Stimulated activated naive B cell treated with anti-CD40 and anti-IgM and Interleukin-4, amounts not matched to agents 10 μg/mL and 1 μg/mL and 100 μg/mL, for 72 hours (primary cell): ENCODE measurements at regions not wholly inside any gene's neighbourhood (a gene's known extent, or its start where the extent isn't known, plus 50 kb on each side); places are given as distances from the start of the nearest gene placed in this dataset.

ENCODE experiments used
- ATAC-seq, 2 donors: fragments of 150-1000 bp; cut with Tn5 transposase; replicated peaks; 2 replicates each; pipeline ENCODE4 v1.10.0; 2021; ENCODE audit warnings: moderate library complexity in 1 of 2
- DNase-seq: peaks from one replicate; pipeline ENCODE4 v3.0.0; 2021
- H3K27ac Mint-ChIP-seq: one replicate; pipeline ENCODE4 v1.8.0; 2022; ENCODE audit warnings: mild to moderate bottlenecking, mixed read lengths
- H3K27me3 Mint-ChIP-seq, 2 donors: one replicate each; pipeline ENCODE4 v1.8.0; 2022; ENCODE audit warnings: mixed read lengths in 2 of 2
- H3K36me3 Mint-ChIP-seq, 2 donors: one replicate each; pipeline ENCODE4 v1.8.0; 2022; ENCODE audit warnings: mixed read lengths in 2 of 2, mild to moderate bottlenecking in 1 of 2
- H3K4me1 Mint-ChIP-seq, 2 donors: one replicate each; pipeline ENCODE4 v1.8.0; 2022; ENCODE audit warnings: mixed read lengths in 2 of 2, mild to moderate bottlenecking in 1 of 2
- H3K4me3 Mint-ChIP-seq, 2 donors: one replicate each; pipeline ENCODE4 v1.8.0; 2022; ENCODE audit warnings: mild to moderate bottlenecking in 2 of 2, mixed read lengths in 2 of 2, moderate library complexity in 1 of 2
- H3K9me3 Mint-ChIP-seq, 2 donors: one replicate each; pipeline ENCODE4 v1.8.0; 2022; ENCODE audit warnings: mixed read lengths in 2 of 2, mild to moderate bottlenecking in 1 of 2

GRCh38 chr2:220662431-220662830, 909.7 kb downstream of the EPHA4 start:
- DNase-seq (no peak), ATAC-seq (no peak)
- Mint-ChIP-seq H3K27me3 (no peaks in the 10 kb centered on the region), H3K36me3 (no peaks in the 10 kb centered on the region), H3K9me3 (no peaks in the 10 kb centered on the region), H3K27ac (no peak overlapping the region), H3K4me3 (no peak overlapping the region), H3K4me1 (no peaks in the 10 kb centered on the region)

GRCh38 chr2:220663065-220663464, 909.0 kb downstream of the EPHA4 start:
- Mint-ChIP-seq H3K27me3 (no peaks in the 10 kb centered on the region), H3K36me3 (no peaks in the 10 kb centered on the region), H3K9me3 (no peaks in the 10 kb centered on the region), H3K27ac (no peak overlapping the region), H3K4me3 (no peak overlapping the region), H3K4me1 (no peaks in the 10 kb centered on the region)
- no peak for DNase-seq
- no peak for ATAC-seq

GRCh38 chr2:220664272-220665107, 907.6 kb downstream of the EPHA4 start:
- peaks cover 2 to 3% of the 10 kb centered on the region in 2 donors for H3K9me3 Mint-ChIP-seq
- no peaks in the 10 kb centered on the region for H3K36me3 Mint-ChIP-seq
- ATAC-seq, result no peak
- H3K27me3 Mint-ChIP-seq, result peaks cover 1 to 2% of the 10 kb centered on the region in 2 donors
- no peak overlapping the region for H3K4me3 Mint-ChIP-seq
- no peak for DNase-seq
- H3K27ac Mint-ChIP-seq, result no peak overlapping the region
- H3K4me1 Mint-ChIP-seq, result no peaks in the 10 kb centered on the region

- no peaks in the 10 kb centered on the region for H3K4me1 Mint-ChIP-seq
- no peak overlapping the region for H3K27ac Mint-ChIP-seq
Measured at GRCh38 chr2:220665108-220665471, 907.0 kb downstream of the EPHA4 start.

GRCh38 chr2:220669324-220669723, 902.8 kb downstream of the EPHA4 start:
- Mint-ChIP-seq H3K27me3 (peaks cover 3 to 4% of the 10 kb centered on the region in 2 donors), H3K4me1 (no peaks in the 10 kb centered on the region), H3K9me3 (peaks cover 4% of the 10 kb centered on the region in 2 donors), H3K36me3 (no peaks in the 10 kb centered on the region), H3K4me3 (no peak overlapping the region), H3K27ac (no peak overlapping the region)
- DNase-seq (no peak), ATAC-seq (no peak)

More at GRCh38 chr2:220665108-220665471, 907.0 kb downstream of the EPHA4 start:
- peaks cover 3 to 4% of the 10 kb centered on the region in 2 donors for H3K27me3 Mint-ChIP-seq
- no peaks in the 10 kb centered on the region for H3K36me3 Mint-ChIP-seq
- no peak overlapping the region for H3K4me3 Mint-ChIP-seq
- H3K9me3 Mint-ChIP-seq, result peaks cover 4% of the 10 kb centered on the region in 2 donors
- no peak for ATAC-seq
- no peak for DNase-seq

- no peaks in the 10 kb centered on the region for H3K4me1 Mint-ChIP-seq
- peaks cover 4% of the 10 kb centered on the region in 2 donors for H3K9me3 Mint-ChIP-seq
- H3K27me3 Mint-ChIP-seq, result peaks cover 3 to 4% of the 10 kb centered on the region in 2 donors
- no peak overlapping the region for H3K4me3 Mint-ChIP-seq
- DNase-seq (no peak), ATAC-seq (no peak)
- no peak overlapping the region for H3K27ac Mint-ChIP-seq
- no peaks in the 10 kb centered on the region for H3K36me3 Mint-ChIP-seq
Measured at GRCh38 chr2:220670511-220670910, 901.6 kb downstream of the EPHA4 start.

GRCh38 chr2:220673151-220673874, 898.8 kb downstream of the EPHA4 start:
- H3K9me3 Mint-ChIP-seq, result peaks cover 4% of the 10 kb centered on the region in 2 donors
- H3K27me3 Mint-ChIP-seq, result peaks cover 3 to 4% of the 10 kb centered on the region in 2 donors
- ATAC-seq (no peak), DNase-seq (no peak)
- H3K36me3 Mint-ChIP-seq, result no peaks in the 10 kb centered on the region
- H3K4me1 Mint-ChIP-seq, result no peaks in the 10 kb centered on the region
- H3K4me3 Mint-ChIP-seq, result no peak overlapping the region
- H3K27ac Mint-ChIP-seq, result no peak overlapping the region

GRCh38 chr2:220674033-220674432, 898.1 kb downstream of the EPHA4 start:
- ATAC-seq, result peak in 1 of 2 donors; percentile 50

GRCh38 chr2:220676695-220677094, 895.4 kb downstream of the EPHA4 start:
- Mint-ChIP-seq H3K4me3 (no peak overlapping the region), H3K9me3 (no peaks in the 10 kb centered on the region), H3K27ac (no peak overlapping the region), H3K4me1 (no peaks in the 10 kb centered on the region), H3K36me3 (no peaks in the 10 kb centered on the region), H3K27me3 (no peaks in the 10 kb centered on the region)
- DNase-seq (no peak), ATAC-seq (no peak)

More at GRCh38 chr2:220674033-220674432, 898.1 kb downstream of the EPHA4 start:
- Mint-ChIP-seq H3K4me3 (no peak overlapping the region), H3K27me3 (peaks cover 3 to 4% of the 10 kb centered on the region in 2 donors), H3K9me3 (peaks cover 4% of the 10 kb centered on the region in 2 donors), H3K4me1 (no peaks in the 10 kb centered on the region), H3K36me3 (no peaks in the 10 kb centered on the region), H3K27ac (no peak overlapping the region)
- DNase-seq, result no peak

- DNase-seq (no peak), ATAC-seq (no peak)
- no peaks in the 10 kb centered on the region for H3K9me3 Mint-ChIP-seq
- no peaks in the 10 kb centered on the region for H3K36me3 Mint-ChIP-seq
- no peak overlapping the region for H3K27ac Mint-ChIP-seq
- no peaks in the 10 kb centered on the region for H3K4me1 Mint-ChIP-seq
- H3K4me3 Mint-ChIP-seq, result no peak overlapping the region
- H3K27me3 Mint-ChIP-seq, result no peaks in the 10 kb centered on the region
Measured at GRCh38 chr2:220678943-220679342, 893.2 kb downstream of the EPHA4 start.

- H3K4me1 Mint-ChIP-seq, result peaks cover 0 to 5% of the 10 kb centered on the region in 2 donors
- DNase-seq, result no peak
- no peak overlapping the region for H3K4me3 Mint-ChIP-seq
- no peaks in the 10 kb centered on the region for H3K36me3 Mint-ChIP-seq
- H3K9me3 Mint-ChIP-seq, result no peaks in the 10 kb centered on the region
- no peak overlapping the region for H3K27ac Mint-ChIP-seq
- ATAC-seq, result no peak
- H3K27me3 Mint-ChIP-seq, result peaks cover 9 to 10% of the 10 kb centered on the region in 2 donors
Measured at GRCh38 chr2:220682616-220683015, 889.5 kb downstream of the EPHA4 start.

GRCh38 chr2:220684099-220684498, 888.0 kb downstream of the EPHA4 start:
- DNase-seq, result no peak
- H3K36me3 Mint-ChIP-seq, result no peaks in the 10 kb centered on the region
- H3K9me3 Mint-ChIP-seq, result no peaks in the 10 kb centered on the region
- peaks cover 0 to 5% of the 10 kb centered on the region in 2 donors for H3K4me1 Mint-ChIP-seq
- H3K4me3 Mint-ChIP-seq, result no peak overlapping the region
- no peak for ATAC-seq
- no peak overlapping the region for H3K27ac Mint-ChIP-seq
- peaks cover 9 to 13% of the 10 kb centered on the region in 2 donors for H3K27me3 Mint-ChIP-seq

GRCh38 chr2:220687231-220687843, 884.8 kb downstream of the EPHA4 start:
- peak; percentile 38 for DNase-seq
- no peaks in the 10 kb centered on the region for H3K36me3 Mint-ChIP-seq
- H3K4me1 Mint-ChIP-seq, result peaks cover 0 to 5% of the 10 kb centered on the region in 2 donors
- H3K27me3 Mint-ChIP-seq, result peaks cover 20 to 29% of the 10 kb centered on the region in 2 donors
- ATAC-seq, result peak; percentile 77 to 85
- no peak overlapping the region for H3K4me3 Mint-ChIP-seq
- no peak overlapping the region for H3K27ac Mint-ChIP-seq
- H3K9me3 Mint-ChIP-seq, result no peaks in the 10 kb centered on the region

- Mint-ChIP-seq H3K36me3 (no peaks in the 10 kb centered on the region), H3K4me3 (no peak overlapping the region), H3K4me1 (no peaks in the 10 kb centered on the region), H3K27me3 (peaks cover 6 to 15% of the 10 kb centered on the region in 2 donors), H3K27ac (no peak overlapping the region), H3K9me3 (peaks cover under 1 to 1% of the 10 kb centered on the region in 2 donors)
- DNase-seq, result no peak
- ATAC-seq, result no peak
Measured at GRCh38 chr2:220695397-220696279, 876.5 kb downstream of the EPHA4 start.
